GM21515 (cell line): ENCODE measurements at regions not wholly inside any gene's neighbourhood (a gene's known extent, or its start where the extent isn't known, plus 50 kb on each side); places are given as distances from the start of the nearest gene placed in this dataset.
"Not testable (repeated sequence)": the region's sequence is repeated elsewhere in the genome, so short reads cannot be mapped to it uniquely, and the experiment has no call there.

ENCODE experiments used
- ATAC-seq: cut with Tn5 transposase; IDR thresholded peaks from one replicate; pipeline ENCODE4 v1.9.1; 2021; ENCODE audit not compliant: unreplicated experiment

- no peak for ATAC-seq
Observed at GRCh38 chr5:96483878-96484277, 50.8 kb upstream of the PCSK1 start.

GRCh38 chr5:96487859-96488258, 54.8 kb upstream of the PCSK1 start:
- no peak for ATAC-seq

GRCh38 chr5:96489532-96489931, 56.5 kb upstream of the PCSK1 start:
- ATAC-seq, result no peak

GRCh38 chr5:96492459-96493047, 59.5 kb upstream of the PCSK1 start:
- ATAC-seq, result no peak

GRCh38 chr5:96493219-96493790, 60.3 kb upstream of the PCSK1 start:
- no peak for ATAC-seq

GRCh38 chr5:96495412-96495811, 62.4 kb upstream of the PCSK1 start:
- not testable (repeated sequence) for ATAC-seq

- ATAC-seq, result not testable (repeated sequence)
Observed at GRCh38 chr5:96497027-96497426, 64.0 kb upstream of the PCSK1 start.

- ATAC-seq, result no peak
Observed at GRCh38 chr5:96499753-96500345, 66.8 kb upstream of the PCSK1 start.

- ATAC-seq, result no peak
Observed at GRCh38 chr5:96501991-96502646, 69.1 kb upstream of the PCSK1 start.

- ATAC-seq, result no peak
Observed at GRCh38 chr5:96503501-96504236, 70.6 kb upstream of the PCSK1 start.

- ATAC-seq, result no peak
Observed at GRCh38 chr5:96506376-96506775, 73.3 kb upstream of the PCSK1 start.

GRCh38 chr5:96506866-96507527, 73.9 kb upstream of the PCSK1 start:
- ATAC-seq, result no peak

GRCh38 chr5:96509316-96509715, 76.3 kb upstream of the PCSK1 start:
- ATAC-seq, result no peak

GRCh38 chr5:96509721-96510350, 76.8 kb upstream of the PCSK1 start:
- no peak for ATAC-seq

- no peak for ATAC-seq
Observed at GRCh38 chr5:96516631-96517071, 83.6 kb upstream of the PCSK1 start.

GRCh38 chr5:96517295-96517694, 84.2 kb upstream of the PCSK1 start:
- no peak for ATAC-seq

GRCh38 chr5:96520345-96520744, 87.3 kb upstream of the PCSK1 start:
- ATAC-seq, result no peak

GRCh38 chr5:96522635-96523355, 89.7 kb upstream of the PCSK1 start:
- no peak for ATAC-seq

- no peak for ATAC-seq
Observed at GRCh38 chr5:96527768-96528661, 95.0 kb upstream of the PCSK1 start.
